C4-2B (cell line): ENCODE measurements at regions not wholly inside any gene's neighbourhood (a gene's known extent, or its start where the extent isn't known, plus 50 kb on each side); places are given as distances from the start of the nearest gene placed in this dataset.

Experiments
- H3K27ac ChIP-seq: fragments of 450-650 bp; 2 replicates; pipeline ENCODE4 v1.5.1; 2017
- ZFX ChIP-seq: fragments of 450-650 bp; IDR thresholded peaks from 2 replicates; pipeline ENCODE4 v1.6.1; 2017
- TF ChIP-seq, protein P1 (sequence below): fragments of 450-650 bp; conservative IDR thresholded peaks from 2 replicates; pipeline ENCODE4 v1.5.1; 2017; ENCODE audit warnings: mild to moderate bottlenecking

DNA sequence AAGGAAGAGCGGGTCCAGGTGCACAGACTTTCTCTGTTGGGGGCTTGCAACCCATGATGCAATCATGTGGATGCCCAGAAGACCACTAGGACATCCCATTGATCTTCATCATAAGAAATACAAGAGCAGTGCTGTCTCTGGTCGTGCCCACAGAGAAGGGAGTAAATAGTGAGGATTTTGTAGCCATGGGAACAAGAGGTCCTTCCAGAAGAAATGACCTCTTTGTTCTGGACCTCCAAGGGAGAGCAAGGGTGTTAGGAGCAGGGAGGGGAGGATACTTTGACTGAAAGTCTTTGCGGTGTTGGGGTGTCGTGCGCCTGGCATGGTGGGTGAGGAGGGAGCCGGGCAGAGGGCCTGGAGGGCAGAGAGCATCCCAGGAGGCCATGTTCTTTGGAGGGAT is 55.0 kb upstream of the EN2 start:
- no peak for TF ChIP-seq ZFX
- TF ChIP-seq, protein P1, sequence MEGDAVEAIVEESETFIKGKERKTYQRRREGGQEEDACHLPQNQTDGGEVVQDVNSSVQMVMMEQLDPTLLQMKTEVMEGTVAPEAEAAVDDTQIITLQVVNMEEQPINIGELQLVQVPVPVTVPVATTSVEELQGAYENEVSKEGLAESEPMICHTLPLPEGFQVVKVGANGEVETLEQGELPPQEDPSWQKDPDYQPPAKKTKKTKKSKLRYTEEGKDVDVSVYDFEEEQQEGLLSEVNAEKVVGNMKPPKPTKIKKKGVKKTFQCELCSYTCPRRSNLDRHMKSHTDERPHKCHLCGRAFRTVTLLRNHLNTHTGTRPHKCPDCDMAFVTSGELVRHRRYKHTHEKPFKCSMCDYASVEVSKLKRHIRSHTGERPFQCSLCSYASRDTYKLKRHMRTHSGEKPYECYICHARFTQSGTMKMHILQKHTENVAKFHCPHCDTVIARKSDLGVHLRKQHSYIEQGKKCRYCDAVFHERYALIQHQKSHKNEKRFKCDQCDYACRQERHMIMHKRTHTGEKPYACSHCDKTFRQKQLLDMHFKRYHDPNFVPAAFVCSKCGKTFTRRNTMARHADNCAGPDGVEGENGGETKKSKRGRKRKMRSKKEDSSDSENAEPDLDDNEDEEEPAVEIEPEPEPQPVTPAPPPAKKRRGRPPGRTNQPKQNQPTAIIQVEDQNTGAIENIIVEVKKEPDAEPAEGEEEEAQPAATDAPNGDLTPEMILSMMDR, result no peak
- H3K27ac ChIP-seq, result no peak overlapping the region

DNA sequence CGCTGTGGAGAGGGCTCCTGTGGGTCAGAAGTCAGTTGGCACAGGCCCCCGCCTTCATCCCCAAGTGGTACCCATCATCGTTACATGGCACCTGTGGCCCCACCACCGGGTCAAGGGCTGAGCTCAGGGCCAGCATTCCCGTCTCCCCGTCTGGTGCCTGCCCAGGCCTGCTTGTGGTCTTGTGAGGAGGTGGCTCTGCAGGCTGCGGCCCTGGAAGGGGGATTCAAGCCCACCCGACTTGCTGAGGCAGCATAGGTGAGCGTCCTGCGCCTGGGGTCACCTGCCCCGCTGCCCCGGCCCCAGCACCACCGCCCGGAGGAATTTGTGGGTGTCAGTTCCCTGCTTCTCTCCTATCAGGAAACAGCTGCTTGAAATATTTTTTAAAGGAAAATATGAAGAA is 53.0 kb upstream of the EN2 start:
- TF ChIP-seq, protein P1, result no peak
- TF ChIP-seq ZFX, result no peak
- H3K27ac ChIP-seq, result no peak overlapping the region

DNA sequence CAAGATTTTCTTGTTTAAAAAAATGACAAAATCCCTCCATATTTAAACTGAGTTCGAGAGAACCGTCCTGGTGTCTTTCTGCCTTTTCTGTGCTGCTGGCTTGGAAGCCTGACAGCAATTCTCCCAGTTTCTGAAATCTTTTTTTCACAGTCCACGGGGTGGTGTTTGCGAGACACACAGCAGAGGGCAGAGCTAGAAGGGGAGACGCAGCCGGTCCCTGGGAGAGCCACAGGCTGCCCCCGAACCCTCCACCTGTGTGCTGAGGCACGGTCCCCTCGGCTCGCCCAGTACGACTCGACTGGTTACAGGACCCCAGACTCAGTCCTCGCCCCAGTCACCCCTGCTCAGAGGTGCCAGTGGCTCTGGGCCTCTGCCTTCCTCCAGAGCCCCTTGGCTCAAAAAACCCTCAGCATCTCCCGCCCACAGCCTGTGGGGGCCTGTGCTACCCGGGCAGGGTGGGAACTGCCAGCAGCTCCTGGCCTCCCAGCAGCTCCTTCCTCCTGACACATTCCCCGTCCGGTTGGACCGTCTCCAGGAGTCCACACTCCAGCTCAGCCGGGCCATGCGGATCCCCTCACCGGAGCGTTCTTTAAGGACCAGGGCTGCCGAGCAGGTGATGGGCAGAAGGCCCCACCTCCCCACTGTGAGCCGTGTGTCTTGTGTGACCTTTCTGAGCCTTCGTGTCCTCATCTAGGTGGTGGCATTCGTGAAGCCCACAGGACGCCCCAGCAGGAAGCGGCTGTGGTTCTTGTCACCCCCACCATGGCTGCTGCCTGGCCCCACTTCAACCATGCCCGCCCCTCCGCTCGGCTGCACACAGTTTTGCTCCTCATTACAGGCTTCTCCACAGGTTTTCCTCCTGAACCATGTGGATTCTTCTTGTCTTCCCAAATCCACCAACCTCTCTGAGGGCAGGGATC is 52.3 kb upstream of the EN2 start:
- TF ChIP-seq ZFX, result no peak
- TF ChIP-seq, protein P1, result no peak; the same call in 1 of the 2 replicates
- H3K27ac ChIP-seq, result no peak overlapping the region

DNA sequence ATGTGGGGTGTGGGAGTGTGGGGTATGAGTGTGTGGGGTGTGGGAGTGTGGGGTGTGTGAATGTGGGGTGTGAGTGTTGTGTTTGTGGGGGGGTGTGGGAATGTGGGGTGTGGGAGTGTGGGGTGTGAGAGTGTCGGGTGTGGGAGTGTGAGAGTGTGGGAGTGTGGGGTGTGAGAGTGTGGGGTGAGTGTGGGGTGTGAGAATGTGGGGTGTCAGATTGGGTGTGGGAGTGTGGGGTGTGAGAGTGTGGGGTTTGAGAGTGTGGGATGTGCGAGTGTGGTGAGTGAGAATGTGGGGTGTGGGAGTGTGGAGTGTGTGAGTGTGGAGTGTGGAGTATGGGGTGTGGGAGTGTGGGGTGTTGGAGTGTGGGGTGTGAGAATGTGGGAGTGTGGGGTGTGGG is 50.1 kb upstream of the EN2 start:
- TF ChIP-seq, protein P1, result no peak
- TF ChIP-seq ZFX, result no peak

More for the DNA sequence above, 50.1 kb upstream of the EN2 start:
- H3K27ac ChIP-seq, result no peak overlapping the region
